GM18511 (cell line): ENCODE measurements at regions not wholly inside any gene's neighbourhood (a gene's known extent, or its start where the extent isn't known, plus 50 kb on each side); places are given as distances from the start of the nearest gene placed in this dataset.

Source experiments
- ATAC-seq: cut with Tn5 transposase; IDR thresholded peaks from one replicate; pipeline ENCODE4 v1.9.1; 2021; ENCODE audit warnings: mild to moderate bottlenecking, moderate library complexity; ENCODE audit not compliant: unreplicated experiment

DNA sequence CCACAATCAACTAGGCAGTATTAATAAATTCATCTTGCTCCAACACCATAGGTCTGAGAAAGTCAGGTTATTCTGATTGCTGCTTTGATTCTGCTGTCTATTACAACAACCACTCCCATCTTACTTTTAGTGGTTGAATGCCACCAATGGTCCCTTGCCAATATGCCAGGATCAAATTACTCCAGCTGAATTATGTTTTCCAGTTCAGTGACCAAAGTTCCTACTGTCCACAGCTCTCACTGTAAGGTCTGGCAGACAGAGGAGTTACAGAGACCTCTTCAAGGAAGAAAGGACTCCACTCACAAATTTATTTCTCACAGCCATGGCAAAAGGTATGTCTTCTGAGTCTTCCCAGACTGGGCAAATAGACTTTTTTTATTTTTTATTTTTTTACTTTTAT, 557.0 kb downstream of the HAO1 start:
- no peak for ATAC-seq

DNA sequence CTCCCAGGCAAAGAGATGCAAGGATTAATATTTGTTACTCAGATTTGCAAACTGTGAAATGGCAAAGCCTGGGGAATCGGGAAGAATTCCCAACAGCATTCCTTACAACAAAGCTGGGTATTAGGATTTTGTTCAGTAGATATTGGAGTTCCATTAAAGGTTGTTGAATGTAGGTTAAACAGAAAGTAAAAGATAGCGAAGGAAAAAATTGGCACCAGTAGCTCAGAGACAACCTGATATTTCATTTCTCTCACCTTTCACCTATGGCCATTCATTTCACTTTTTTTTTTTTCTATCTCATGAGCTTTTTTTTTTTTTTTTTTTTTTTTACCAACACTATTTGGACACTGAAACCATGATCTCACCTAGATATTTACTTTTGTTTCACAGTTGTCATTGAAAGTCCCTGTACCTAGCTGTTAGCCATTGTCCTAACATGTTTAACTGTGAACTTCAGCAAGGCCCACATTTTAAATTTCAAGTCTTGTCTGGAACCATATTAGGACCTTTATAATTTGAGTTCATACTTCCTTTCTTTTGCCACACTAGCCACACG, 552.5 kb downstream of the HAO1 start:
- ATAC-seq: no peak

DNA sequence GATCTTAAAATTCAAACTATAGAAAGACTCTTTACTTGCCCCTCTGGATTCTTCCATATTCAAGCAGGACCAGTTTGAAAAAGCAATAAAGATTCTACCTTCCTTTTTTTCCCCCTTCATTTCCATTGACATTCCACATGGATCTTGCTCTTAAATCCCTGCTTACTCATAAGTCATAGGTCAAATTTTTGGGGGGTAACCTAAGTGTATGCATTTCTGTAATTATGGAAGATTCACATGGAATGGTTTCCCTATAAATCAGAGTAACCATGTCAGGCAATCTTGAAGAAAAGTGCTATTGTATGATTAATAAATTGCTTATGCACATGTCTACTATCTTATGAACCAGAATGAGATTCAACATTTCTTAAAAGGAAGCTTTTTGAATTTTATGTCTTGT, 551.0 kb downstream of the HAO1 start:
- no peak for ATAC-seq

DNA sequence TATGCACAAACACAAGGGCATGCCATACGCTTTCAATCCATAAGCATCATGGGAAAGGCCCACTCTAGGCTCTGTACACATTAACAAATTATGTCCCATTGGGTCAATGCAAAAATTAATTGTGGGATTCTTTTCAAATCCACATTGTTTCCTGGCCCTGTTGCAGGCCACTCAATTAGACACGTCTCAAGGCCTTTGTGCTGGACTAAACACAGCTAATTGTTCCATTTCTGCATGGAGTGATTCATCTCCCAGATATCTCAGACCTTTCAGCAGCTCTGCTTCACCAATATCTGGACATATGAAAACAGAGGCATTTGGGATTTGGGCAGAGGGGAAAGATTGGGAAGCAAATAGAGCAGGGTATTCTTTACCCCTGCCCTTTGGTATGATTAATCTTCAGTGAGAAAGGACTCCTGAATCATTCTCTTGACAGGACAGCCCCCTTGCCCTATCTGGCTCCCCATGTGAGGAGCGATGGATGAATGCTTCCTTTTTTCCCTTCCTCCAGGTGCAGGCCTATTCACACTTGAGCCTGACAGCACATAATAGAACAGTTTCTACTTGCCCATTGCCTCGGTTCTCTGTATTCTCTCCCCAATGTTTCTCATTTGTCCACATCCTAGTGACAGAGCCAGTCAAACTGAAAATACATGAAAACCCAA, 547.6 kb downstream of the HAO1 start:
- ATAC-seq: no peak

DNA sequence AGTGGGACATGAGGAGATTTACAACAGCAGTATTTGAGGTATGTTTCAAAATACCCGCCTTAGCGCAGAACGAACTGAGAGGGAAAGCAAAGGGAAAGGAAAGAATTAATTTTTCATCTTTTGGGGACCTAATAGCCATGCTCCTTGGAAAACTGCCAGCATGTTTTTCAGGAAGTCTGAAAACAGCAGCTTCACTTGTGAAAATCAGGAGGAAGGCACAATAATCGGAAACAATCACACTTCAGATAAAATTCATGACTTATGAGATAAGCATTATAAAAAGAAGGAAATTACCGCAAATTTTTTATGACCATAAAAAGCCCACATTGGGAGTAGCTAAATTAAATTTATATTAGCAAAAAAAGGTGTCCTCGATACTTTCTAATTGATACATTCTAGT, 541.1 kb downstream of the HAO1 start:
- ATAC-seq: no peak

DNA sequence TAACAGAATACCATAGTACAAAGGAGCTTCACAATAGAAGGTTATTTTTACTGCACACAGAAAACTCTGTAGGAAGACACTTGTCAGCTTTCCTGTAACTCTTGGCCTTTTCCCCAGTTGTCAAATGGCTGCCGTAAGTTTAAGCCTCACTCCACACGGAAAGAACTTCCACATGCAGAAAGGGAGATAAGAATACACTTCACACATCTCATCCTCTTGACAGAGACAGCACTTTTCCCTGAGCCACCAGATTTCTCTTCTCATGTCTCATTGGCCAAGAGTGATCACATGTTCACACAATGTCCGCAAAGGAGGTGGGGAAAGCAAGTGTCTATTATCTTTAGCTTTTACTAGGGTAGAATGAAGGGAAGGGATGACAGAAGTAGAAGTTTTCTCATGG, 540.7 kb downstream of the HAO1 start:
- ATAC-seq: no peak

DNA sequence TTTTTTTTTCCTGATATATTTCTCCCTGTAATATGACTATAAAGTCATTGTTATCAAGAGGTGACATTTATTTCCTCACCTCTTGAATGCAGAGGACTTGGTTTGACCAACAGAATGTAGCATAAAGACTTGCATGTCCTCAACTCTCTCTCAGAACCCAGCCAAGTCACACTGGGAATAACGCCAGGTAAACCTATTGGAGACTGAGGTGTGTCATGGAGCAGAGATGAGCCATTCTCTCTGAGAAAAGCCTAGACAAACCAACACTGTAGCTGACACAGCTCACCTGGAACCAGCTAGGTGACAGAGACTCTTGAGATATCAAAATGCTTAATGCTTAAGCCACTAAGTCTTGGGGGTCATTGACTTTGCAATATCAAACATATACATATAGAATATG, 533.6 kb downstream of the HAO1 start:
- no peak for ATAC-seq

DNA sequence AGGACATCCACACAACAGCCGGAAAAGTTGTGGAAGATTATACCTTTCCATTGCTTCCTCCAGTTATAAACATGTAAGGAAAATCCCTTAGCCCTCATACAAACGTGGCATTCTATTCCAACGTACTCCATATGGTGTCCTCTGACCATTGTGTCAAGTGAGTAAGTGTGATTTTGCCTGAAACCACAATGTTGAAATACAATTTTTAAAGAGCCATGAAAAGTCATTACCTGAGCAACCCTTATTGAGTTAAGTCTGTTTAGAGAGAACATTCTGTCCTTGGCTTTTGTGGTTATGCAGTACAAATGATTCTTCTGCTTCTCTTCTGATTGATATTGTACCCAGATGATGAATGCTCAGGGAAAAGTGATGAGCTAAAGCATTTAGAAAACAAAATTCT, 530.1 kb downstream of the HAO1 start:
- no peak for ATAC-seq

DNA sequence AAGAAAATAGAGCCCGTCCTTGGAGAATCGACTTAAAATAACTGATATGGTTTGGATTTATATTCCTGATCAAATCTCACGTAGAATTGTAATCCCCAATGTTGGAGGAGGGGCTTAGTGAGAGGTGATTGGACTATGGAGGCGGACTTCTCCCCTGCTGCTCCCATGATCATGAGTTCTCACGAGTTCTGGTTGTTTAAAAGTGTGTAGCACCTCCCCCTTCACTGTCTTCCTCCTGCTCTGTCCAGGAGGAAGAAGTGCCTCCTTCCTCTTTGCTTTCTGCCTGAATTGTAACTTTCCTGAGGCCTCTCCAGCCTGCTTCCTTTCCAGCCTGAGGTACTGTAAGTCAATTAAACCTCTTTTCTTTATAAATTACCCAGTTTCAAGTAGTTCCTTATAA, 529.2 kb downstream of the HAO1 start:
- ATAC-seq: no peak

DNA sequence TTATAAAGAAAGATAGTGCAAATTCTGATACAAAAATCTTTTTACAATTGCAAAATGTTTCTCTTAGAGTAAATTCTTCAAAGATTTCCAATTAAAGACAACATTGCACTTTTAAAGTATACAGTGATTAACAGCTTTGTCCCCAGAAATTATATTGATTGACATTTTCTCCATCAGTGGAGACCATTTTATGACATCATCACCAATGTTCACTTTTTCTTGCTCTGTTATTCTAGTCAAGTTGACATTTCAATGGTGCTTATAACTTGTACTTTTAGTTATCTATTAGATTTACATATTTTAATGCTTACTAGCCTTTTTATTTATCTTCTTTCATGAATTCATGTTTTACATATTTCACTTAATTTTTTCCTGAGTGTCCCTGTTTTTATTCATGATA, 524.8 kb downstream of the HAO1 start:
- ATAC-seq: no peak

DNA sequence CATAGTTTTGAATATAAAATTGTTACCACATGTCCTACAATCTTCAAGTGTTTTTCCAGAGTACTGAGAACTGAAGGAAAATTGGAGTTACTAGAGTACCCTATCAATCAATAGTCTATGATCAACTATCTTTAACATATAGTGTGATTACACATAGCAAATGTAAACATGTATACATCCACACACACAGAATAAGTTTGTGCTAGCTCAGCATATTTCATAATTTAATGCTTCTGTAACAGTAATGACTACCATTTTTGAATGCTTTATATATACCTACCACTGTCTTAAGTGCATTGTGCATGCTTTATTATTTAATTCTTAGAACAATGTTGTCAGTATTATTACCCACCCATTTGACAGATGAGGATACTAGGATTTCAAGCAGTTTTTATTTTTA, 523.9 kb downstream of the HAO1 start:
- no peak for ATAC-seq

DNA sequence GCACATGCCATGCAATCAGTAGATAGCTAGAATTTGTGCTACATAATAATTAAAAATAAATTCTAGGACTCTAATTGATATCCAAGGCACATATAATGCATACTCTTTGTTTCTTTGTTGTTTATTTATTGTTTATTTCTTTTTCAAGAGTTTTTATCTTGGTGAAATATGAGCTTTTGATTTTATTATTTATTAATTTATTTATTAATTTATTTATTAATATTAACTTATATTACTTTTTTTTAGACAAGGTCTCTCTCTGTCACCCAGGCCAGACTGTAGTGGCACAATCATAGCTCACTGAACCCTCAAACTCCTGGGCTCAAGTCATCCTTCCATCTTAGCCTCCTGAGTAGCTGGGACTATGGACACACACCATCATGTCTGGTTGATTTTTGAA, 519.9 kb downstream of the HAO1 start:
- no peak for ATAC-seq

DNA sequence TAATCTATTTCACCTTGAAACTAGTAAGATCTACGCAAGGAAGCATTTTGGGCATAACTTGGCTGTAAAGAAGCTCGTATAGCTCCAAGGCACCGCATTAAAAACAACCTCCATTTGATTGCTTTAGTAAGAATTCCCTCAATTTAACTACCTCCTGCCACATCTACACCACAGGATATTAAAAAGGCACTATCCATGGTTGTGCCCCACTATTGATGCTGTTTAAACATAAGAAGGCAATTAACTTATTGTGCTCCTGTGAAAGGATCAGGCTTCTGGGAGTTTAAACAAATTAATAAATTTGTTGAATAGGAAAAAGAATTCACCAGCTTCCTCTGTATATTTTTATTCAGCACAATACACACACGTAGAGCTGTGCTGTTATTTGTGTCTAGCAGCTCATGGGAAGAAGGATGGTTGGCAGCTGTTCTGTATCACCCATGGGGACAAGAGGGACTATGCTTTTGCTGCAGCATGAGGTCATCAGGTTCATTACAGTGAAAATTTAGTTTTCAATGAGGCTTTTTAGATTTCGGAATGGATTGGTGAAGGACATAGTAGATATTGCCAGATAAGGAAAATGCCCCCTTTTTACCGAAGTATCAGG, 513.3 kb downstream of the HAO1 start:
- ATAC-seq: no peak

DNA sequence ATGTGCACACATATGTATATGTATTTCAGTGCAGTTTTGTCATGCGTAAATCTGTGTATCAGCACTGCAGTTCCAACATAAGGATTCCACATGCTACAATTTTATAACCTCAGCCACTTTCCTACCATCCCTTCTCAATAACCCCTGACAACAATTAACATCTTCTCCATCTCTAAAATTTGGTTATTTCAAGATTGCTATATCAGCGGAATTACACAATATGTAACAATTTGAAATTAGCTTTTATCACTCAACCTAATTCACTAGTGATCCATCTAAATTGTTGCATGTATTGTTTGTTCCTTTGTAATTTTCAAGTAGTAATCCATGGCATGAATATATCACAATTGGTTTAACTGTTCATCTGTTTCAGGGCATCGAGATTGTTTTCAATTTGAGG, 511.3 kb downstream of the HAO1 start:
- no peak for ATAC-seq

DNA sequence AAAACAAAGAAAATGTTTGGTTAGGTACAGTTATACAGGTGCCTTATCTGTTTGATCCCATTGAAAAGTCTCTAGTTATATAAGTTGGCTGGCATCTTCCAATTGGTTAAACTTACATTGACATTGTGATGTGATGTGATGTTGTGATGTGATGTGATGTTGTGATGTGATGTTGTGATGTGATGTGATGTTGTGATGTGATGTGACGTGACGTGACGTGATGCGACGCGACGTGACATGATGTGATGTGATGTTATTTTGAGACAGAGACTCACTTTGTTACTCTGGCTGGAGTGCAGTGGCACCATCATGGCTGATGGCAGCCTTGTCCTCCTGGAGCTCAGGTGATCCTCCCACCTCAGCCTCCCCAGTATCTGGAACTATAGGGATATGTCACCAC, 507.6 kb downstream of the HAO1 start:
- ATAC-seq: no peak

DNA sequence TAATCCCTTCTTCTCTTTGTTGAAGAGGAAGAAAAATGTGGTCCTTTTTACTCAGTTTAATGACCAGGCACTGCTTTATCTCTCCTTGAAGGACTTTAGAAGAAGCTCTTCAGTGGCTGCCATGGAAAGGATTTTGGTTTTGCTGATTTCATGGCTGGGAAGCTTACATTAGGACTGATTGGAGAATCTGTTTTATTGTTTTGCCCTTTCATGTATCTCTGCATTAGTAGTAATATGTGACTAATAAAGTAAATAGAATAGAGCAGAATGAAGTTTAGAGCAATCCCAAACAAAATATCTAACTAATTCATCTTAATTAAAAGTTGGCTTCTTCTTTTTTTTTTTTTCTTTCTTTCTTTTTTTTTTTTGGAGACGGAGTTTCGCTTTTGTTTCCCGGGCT, 502.9 kb downstream of the HAO1 start:
- no peak for ATAC-seq

DNA sequence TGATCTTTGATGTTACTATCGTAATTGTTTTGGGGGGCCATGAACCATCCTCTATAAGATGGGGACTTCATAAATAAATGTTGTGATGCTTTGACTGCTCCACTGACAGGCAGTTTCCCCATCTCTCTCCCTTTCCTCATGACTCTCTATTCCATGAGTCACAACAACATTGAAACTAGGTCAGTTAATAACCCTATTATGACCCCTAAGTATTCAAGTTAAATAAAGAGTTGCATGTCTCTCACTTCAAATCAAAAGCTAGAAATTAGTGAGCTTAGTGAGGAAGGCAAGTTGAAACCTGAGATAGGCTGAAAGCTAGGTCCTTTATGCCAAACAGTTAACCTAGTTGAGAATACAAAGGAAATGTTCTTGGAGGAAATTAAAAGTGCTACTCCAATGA, 491.0 kb downstream of the HAO1 start:
- no peak for ATAC-seq

DNA sequence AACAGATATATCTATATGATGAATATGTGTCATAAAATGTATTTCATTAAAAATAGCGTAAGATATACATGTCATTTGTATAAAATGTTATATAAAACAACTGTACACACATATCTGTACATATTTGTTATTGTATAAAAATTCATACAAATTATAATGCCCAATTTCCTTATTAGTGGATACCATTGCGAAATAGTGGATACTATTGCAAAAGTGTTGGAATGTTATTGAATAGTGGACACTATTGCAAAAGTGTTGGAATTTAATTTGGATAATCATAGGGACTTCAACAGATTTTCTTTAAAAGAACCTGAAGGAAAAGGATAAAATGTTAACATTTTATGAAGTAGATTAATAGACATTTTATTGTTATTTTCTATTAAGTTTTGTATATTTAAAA, 487.4 kb downstream of the HAO1 start:
- ATAC-seq: no peak

DNA sequence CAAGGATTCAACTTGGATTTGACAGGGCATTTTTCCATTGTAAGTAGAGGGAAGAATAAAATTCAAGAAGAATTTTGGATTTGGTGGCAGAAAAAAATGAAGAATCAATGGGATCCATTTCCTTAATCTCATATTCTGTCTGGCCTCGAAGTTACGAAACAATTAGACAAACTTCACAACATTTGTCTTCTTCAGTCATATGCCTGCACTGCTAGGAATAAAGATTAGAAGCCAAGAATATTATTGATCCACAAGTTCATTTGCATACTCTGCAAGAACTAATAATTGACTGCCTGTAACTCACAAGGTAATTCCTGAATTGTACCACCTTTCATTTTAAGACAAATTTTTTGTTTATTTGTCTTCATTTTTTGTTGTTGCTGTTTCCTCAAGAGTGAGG, 486.2 kb downstream of the HAO1 start:
- ATAC-seq: no peak

DNA sequence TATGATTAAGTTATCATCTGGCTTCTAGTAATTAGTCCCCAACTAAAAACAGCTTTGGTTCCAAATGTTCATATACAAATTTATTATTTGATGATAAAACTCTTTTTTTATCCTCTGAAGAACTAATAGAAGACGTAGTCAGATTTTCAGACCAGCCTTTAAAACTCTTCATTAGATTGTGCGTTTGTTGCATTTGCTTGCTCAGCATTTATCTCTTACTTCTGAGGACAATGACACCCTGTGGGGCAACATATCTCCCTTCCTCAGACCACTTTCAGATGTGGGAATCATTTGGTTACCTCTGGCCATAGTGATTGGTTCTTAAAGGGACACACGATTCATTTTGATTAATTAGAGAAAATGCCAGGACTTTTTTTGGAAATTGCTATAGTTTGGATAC, 481.8 kb downstream of the HAO1 start:
- no peak for ATAC-seq

DNA sequence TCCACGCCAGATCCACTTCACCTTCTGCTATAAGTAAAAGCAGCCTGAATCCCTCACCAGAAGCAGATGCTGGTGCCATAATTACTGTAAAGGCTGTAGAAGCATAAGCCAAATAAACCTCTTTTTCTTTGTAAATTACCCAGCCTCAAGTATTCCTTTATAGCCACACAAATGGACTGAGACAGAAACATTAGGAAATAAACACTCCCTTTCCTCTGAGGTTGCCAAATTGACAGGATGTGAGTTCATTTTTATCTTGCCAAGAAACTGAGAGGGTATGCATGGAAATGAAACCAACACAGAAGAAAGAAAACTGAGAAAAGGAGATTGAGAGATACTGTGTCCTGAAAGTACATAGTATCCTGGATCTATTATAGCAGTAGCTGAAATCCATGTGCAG, 481.2 kb downstream of the HAO1 start:
- ATAC-seq: no peak

DNA sequence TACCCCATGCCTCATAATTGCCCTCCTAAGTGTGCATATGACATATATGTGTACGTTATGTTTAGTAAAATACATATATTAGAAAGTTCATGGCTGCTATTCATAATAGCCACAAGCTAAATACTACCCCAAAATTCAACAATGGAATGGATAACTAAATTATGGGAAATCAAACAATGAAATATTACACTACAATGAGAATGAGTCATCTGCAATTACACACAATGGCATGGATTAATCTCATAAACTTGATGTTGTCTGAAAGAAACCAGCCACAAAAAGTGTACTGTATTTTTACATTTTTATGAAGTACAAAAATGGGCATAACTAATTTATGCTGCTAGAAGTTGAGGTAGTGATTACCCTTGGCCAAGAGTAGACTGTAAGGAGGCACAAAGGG, 477.0 kb downstream of the HAO1 start:
- ATAC-seq: no peak

DNA sequence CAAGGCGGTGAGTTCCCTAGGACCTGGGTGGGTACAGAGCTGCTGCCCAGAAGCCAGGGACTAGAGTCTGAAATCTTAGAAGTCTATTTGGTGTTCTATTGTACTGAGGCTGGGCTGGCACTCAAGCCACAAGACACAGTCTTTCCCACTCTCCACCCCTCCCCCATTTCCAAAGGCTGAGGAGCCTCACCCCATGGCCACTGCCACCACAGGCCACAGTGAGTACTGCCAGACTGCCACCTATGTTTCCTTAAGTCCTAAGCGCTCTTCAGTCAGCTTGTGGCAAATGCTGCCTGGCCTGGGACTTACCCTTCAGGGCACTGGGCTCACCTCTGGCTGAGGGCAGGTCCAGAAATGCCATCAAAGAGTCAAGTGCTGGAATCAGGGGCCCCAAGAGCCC, 469.3 kb downstream of the HAO1 start:
- no peak for ATAC-seq
